SK-N-SH treated with all-trans-retinoic acid at 6 μM for 48 hours (cell line): ENCODE measurements at regions not wholly inside any gene's neighbourhood (a gene's known extent, or its start where the extent isn't known, plus 50 kb on each side); places are given as distances from the start of the nearest gene placed in this dataset.

Source experiments
- ARNTL ChIP-seq: fragments of 450-650 bp; formaldehyde crosslinking; IDR thresholded peaks from 2 replicates; pipeline ENCODE4 v1.5.0; 2020; ENCODE audit warnings: low read depth, mild to moderate bottlenecking, moderate library complexity, borderline replicate concordance
- CREB5 ChIP-seq: fragments of 250-450 bp; sonication (Bioruptor Pico); IDR thresholded peaks from 2 replicates; pipeline ENCODE4 v1.5.1; 2020; ENCODE audit warnings: low read depth, mild to moderate bottlenecking, moderate library complexity
- CSRNP3 ChIP-seq: fragments of 250-450 bp; sonication (Bioruptor Pico); IDR thresholded peaks from 2 replicates; pipeline ENCODE4 v1.5.1; 2021; ENCODE audit warnings: mild to moderate bottlenecking, moderate library complexity
- PATZ1 ChIP-seq: fragments of 250-450 bp; sonication (Bioruptor Pico); IDR thresholded peaks from 2 replicates; pipeline ENCODE4 v1.8.0; 2020; ENCODE audit warnings: mild to moderate bottlenecking, moderate library complexity, borderline replicate concordance
- PPARA ChIP-seq: fragments of 250-450 bp; sonication (Bioruptor Pico); IDR thresholded peaks from 2 replicates; pipeline ENCODE4 v1.5.0; 2020; ENCODE audit warnings: mild to moderate bottlenecking, borderline replicate concordance
- RARB ChIP-seq: fragments of 250-450 bp; sonication (Bioruptor Pico); IDR thresholded peaks from 2 replicates; pipeline ENCODE4 v1.8.0; 2021; ENCODE audit warnings: mild to moderate bottlenecking, moderate library complexity
- SNAI2 ChIP-seq: fragments of 250-450 bp; sonication (Bioruptor Pico); IDR thresholded peaks from 2 replicates; pipeline ENCODE4 v1.5.0; 2020; ENCODE audit warnings: mild to moderate bottlenecking, moderate library complexity
- TOX ChIP-seq: fragments of 250-450 bp; sonication (Bioruptor Pico); IDR thresholded peaks from 2 replicates; pipeline ENCODE4 v1.8.0; 2021; ENCODE audit warnings: mild to moderate bottlenecking, moderate library complexity, borderline replicate concordance
- ZFP3 ChIP-seq: fragments of 250-450 bp; sonication (Bioruptor Pico); IDR thresholded peaks from 2 replicates; pipeline ENCODE4 v1.5.0; 2020; ENCODE audit warnings: mild to moderate bottlenecking, moderate library complexity
- ZNF70 ChIP-seq: fragments of 450-650 bp; formaldehyde crosslinking; IDR thresholded peaks from 2 replicates; pipeline ENCODE4 v1.5.0; 2020; ENCODE audit warnings: mild to moderate bottlenecking, moderate library complexity
- ZNF8 ChIP-seq: fragments of 450-650 bp; formaldehyde crosslinking; IDR thresholded peaks from 2 replicates; pipeline ENCODE4 v1.5.0; 2020; ENCODE audit warnings: mild to moderate bottlenecking, moderate library complexity

GRCh38 chr4:166174717-166175490 is 301.9 kb downstream of the TLL1 start:
- TF ChIP-seq TOX (CRISPR knock-in tag) (no peak), ZNF70 (CRISPR knock-in tag) (no peak), PPARA (no peak), PATZ1 (CRISPR knock-in tag) (no peak), SNAI2 (CRISPR knock-in tag) (no peak), CSRNP3 (CRISPR knock-in tag) (no peak), RARB (CRISPR knock-in tag) (no peak), ZNF8 (CRISPR knock-in tag) (no peak), ARNTL (CRISPR knock-in tag) (no peak), ZFP3 (CRISPR knock-in tag) (no peak), CREB5 (CRISPR knock-in tag) (no peak)
